ENCODE measurements at regions not wholly inside any gene's neighbourhood (a gene's known extent, or its start where the extent isn't known, plus 50 kb on each side); places are given as distances from the start of the nearest gene placed in this dataset.
"Not testable (repeated sequence)": the region's sequence is repeated elsewhere in the genome, so short reads cannot be mapped to it uniquely, and the experiment has no call there.

- DNase-seq (ENCODE audit: low read depth in 1 of 2, low spot score in 1 of 2): no peak
These were observed 49.8 kb downstream of the ABCC12 start for GRCh38 chr16:48105976-48106375.

- DNase-seq (ENCODE audit: low read depth in 1 of 2, low spot score in 1 of 2): no peak
These were observed 50.3 kb downstream of the ABCC12 start for GRCh38 chr16:48105456-48105855.

GRCh38 chr16:48103591-48103990 is 52.2 kb downstream of the ABCC12 start:
- DNase-seq (ENCODE audit: low read depth in 1 of 2, low spot score in 1 of 2): no peak

- DNase-seq (ENCODE audit: low read depth in 1 of 2, low spot score in 1 of 2): no peak
These were observed 53.4 kb downstream of the ABCC12 start for GRCh38 chr16:48102083-48103008.

GRCh38 chr16:48101069-48101674 is 54.6 kb downstream of the ABCC12 start:
- peak; percentile 14 for DNase-seq (ENCODE audit: low read depth in 1 of 2, low spot score in 1 of 2)

GRCh38 chr16:48099455-48099854 is 56.3 kb downstream of the ABCC12 start:
- DNase-seq (ENCODE audit: low read depth in 1 of 2, low spot score in 1 of 2): no peak

GRCh38 chr16:48098472-48098871 is 57.3 kb downstream of the ABCC12 start:
- DNase-seq (ENCODE audit: low read depth in 1 of 2, low spot score in 1 of 2): no peak

DNA sequence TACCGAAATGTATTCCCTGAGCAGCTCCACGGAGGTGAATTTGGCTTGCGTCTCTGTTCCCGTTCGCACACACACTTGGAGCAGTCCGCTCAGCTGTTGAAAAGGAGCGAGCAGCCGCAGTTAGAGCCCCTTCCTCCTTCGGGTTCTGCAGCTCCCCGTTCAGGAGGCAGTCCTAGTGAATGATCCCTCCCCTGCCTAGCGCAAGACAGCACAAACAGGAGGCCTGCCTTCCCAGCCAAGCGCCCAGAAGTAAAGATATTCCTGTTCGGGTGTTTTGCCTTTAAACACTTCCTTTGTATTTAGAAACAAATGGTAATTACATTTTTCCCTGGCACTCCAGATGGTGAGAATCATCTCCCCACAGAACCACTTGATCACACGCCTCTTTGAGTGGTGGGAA is 64.7 kb downstream of the ABCC12 start:
- no peak for DNase-seq (ENCODE audit: low read depth in 1 of 2, low spot score in 1 of 2)

DNA sequence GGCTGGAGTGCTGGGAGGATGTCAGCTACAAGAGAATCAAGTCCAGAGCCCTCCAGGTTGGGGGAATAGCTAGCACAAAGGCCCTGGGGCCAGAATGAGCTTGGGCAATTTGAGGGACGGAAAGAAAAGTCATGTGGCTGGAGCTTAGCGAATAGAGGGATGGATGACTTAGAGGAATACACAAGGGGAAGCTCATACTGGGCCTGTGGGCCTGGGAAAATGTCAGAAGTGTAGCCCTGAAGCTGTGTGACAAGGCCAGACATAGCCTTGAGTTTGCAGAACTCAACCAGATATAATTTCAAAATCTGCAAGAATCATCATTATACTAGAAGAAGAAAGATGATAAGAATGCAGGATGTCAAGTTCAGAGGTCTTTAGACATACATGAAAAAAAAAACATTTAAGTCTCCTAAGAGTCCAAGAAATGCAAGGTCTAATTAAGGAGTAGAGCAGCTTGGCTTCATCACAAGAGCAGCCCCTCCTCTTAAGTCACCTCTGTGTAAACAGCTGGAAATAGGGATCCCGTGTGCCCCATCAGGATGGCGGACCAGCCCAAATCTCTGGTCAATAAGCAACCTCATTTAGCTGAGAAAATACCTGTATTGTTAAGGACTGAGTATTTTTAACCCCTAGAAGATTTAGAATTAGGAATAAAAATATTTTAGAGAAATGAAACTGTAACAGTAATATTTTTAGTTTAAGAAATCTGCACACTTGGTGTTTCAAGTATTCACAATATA is 66.6 kb downstream of the ABCC12 start:
- no peak for DNase-seq (ENCODE audit: low read depth in 1 of 2, low spot score in 1 of 2)

DNA sequence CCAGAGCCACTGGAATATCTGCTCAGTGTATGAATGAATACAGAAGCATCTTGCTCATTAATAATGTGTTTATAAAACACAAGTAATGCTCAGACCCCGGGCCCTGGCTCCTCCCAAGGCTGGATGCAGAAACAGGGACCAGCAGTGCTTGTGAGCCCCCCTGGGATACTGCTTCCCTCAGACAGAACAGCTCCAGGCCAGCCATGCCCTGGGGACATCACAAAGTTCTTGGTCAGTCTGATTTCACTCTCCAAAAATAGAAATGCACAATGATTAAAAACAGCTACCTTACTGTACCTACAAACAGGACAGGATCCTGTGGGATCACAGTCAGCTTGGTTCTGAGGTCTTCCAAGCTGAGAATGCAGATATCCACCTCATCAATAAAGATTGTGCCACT is 68.2 kb downstream of the ABCC12 start:
- DNase-seq (ENCODE audit: low read depth in 1 of 2, low spot score in 1 of 2): no peak

DNA sequence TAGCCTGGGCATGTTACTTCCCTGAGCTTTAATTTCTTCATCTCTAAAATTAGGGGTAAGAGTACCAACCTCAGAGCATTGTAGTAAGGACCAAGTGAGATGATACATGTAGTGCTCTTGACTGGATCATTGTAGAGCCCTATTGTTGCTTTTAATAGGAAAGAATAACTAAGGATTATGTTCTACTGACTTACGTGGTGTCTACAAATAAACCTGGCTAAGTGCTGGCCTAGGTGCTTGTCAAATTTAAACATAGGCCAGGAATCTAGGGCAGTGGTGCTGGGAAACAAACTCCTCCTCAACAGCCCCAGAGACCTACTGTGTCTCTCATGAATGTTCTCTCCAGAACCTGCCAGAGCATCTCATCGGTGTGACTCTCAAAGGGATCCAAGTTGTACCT is 69.4 kb downstream of the ABCC12 start:
- no peak for DNase-seq (ENCODE audit: low read depth in 1 of 2, low spot score in 1 of 2)

- no peak for DNase-seq (ENCODE audit: low read depth in 1 of 2, low spot score in 1 of 2)
These were observed 70.1 kb downstream of the ABCC12 start for GRCh38 chr16:48085729-48086128.

DNA sequence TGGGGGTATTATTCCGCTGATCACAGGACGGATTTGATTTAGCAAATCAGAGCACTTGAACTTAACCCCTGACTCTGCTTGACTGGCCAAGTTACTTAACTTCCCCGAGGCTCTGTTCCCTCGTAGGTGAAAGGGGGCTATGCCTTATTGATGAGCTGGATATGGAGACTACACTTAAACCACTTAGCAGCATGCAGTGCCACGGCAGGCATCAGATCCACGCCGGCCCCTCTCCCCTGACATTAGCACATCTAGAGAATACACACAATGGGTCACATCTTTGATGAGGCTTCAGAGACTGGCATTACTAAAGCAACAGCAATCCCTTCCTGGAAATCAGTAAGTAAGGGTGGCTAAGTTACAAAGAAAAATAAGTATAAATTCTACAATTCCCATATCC is 71.0 kb downstream of the ABCC12 start:
- DNase-seq (ENCODE audit: low read depth in 1 of 2, low spot score in 1 of 2): no peak

- no peak for DNase-seq (ENCODE audit: low read depth in 1 of 2, low spot score in 1 of 2)
These were observed 73.3 kb downstream of the ABCC12 start for GRCh38 chr16:48082516-48082915.

DNA sequence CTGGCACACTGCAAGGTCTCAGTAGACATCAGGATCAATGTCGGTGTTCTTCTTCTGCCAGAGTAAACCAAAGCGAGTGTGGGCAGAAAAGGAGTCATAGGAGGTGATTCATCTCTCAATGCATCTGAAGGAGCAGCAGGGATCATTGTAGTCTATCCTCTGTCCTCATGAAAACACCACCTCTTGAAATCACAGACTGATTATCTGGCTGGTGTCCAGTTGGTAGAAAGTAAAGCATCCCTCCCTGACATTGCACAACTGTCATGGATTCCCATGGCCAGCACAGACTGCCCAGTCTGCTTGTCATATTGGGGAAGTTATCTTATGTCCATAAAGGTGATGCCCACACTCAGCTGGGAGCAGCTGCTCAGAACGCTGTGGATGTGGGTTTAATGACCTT is 74.1 kb downstream of the ABCC12 start:
- no peak for DNase-seq (ENCODE audit: low read depth in 1 of 2, low spot score in 1 of 2)

GRCh38 chr16:48076455-48077012 is 79.3 kb downstream of the ABCC12 start:
- DNase-seq (ENCODE audit: low read depth in 1 of 2, low spot score in 1 of 2): no peak

DNA sequence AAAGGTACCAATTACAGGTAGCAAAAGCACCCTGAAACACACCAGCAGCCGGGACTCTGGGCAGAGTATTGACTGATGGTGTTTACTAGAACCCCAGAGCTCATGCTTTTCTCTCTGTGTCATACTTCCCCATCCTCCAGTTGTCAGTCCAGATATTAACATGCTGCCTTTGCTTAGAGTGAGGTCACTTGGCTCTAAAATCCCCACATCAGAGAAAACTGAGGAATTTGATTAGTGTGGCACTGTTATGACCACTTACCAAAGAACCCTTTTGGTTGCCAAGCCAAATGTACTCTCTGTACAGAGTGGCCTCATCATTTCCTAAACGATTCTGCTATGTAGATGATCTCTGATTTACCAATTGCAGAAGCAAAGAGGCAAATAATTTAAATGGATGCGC is 80.4 kb downstream of the ABCC12 start:
- no peak for DNase-seq (ENCODE audit: low read depth in 1 of 2, low spot score in 1 of 2)

GRCh38 chr16:48067388-48067787 is 88.4 kb downstream of the ABCC12 start:
- DNase-seq (ENCODE audit: low read depth in 1 of 2, low spot score in 1 of 2): no peak

DNA sequence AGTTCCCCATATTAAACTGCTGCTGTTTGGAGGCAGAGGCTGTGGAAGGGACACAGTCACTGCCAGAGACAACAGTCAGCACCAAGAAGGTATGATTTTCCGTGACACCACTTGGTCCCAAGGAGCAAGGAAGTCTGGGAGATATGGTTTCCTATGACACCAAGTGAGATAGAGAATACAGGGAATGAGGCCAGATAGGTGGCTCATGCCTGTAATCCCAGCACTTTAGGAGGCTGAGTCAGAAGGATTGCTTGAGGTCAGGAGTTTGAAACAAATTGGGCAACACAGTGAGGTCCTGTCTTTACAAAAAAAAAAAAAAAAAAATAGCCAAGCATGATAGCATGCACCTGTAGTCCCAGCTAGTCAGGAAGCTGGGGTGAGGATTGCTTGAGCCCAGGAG is 90.8 kb downstream of the ABCC12 start:
- no peak for DNase-seq (ENCODE audit: low read depth in 1 of 2, low spot score in 1 of 2)

DNA sequence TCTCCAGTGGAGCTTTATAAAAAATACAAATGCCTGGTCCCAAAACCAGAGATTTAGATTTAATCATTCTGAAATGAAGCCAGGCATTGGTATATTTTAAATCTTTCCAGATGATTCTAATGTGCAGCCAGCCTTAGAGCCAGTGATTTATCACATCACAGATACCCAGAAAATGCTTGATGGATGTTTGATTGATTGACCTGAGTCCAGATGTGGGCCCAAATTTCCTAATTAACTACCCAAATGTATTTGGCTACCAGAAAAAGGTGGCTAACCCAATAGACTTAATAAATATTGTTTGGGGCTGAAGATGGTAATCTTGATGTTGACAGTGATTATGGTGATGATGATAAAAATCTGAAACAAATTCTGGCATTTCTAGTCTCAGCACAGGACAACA is 93.1 kb downstream of the ABCC12 start:
- no peak for DNase-seq (ENCODE audit: low read depth in 1 of 2, low spot score in 1 of 2)

DNA sequence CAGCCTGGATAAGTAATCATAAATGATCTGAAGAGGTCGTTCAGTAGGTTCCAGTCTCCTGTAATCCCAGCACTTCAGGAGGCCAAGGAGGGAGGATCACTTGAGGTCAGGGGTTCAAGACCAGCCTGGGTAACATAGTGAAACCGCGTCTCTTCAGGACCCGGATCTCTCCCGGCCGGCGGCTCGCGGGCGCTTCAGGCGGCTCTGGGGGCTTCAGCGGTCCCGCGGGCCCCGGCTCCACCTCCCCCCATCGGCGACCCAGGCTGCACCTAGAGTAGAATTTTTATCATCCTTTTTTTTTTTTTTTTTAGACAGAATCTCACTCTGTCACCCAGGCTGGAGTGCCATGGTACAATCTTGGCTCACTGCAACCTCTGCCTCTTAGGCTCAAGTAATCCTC is 95.9 kb downstream of the ABCC12 start:
- DNase-seq (ENCODE audit: low read depth in 1 of 2, low spot score in 1 of 2): no peak

DNA sequence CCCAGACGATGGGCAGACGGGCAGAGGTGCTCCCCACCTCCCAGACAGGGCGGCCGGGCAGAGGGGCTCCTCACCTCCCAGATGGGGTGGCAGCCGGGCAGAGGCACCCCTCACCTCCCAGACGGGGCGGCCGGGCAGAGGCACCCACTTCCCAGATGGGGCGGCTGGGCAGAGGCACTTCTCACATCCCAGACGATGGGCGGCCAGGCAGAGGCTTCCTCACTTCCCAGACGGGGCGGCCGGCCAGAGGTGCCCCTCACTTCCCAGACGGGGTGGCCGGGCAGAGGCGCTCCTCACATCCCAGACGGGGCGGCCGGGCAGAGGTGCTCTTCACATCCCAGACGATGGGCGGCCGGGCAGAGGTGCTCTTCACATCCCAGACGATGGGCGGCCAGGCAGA is 96.6 kb downstream of the ABCC12 start:
- not testable (repeated sequence) for DNase-seq (ENCODE audit: low read depth in 1 of 2, low spot score in 1 of 2)

All from activated CD4-positive, alpha-beta T cell treated with anti-CD3 and anti-CD28 coated beads, Interleukin-2, amount 50 U/mL, for 24 hours (primary cell).